GM12878 (cell line): ENCODE measurements at regions not wholly inside any gene's neighbourhood (a gene's known extent, or its start where the extent isn't known, plus 50 kb on each side); places are given as distances from the start of the nearest gene placed in this dataset.
A peak's percentile ranks its signal among the peaks of the same experiment; 100 is the strongest.

Source experiments
- BCLAF1 ChIP-seq: fragments of 450-650 bp; IDR thresholded peaks from 2 replicates; pipeline ENCODE4 v1.6.1; 2017; ENCODE audit warnings: antibody characterized with exemption, mild to moderate bottlenecking, moderate library complexity
- CHD4 ChIP-seq: fragments of 200-600 bp; sonication (generic); IDR thresholded peaks from 2 replicates; pipeline ENCODE4 v1.6.1; 2016; ENCODE audit warnings: mild to moderate bottlenecking
- EGR1 ChIP-seq, 2 experiments: IDR thresholded peaks; 1 replicate in 1 of 2; 2 replicates in 1 of 2; pipeline ENCODE4 v1.6.1; 2011 to 2012; ENCODE audit warnings: low read depth in 2 of 2, low read length in 2 of 2, borderline replicate concordance in 1 of 2, mild to moderate bottlenecking in 1 of 2, moderate library complexity in 1 of 2
- ELK1 ChIP-seq: IDR thresholded peaks from 2 replicates; pipeline ENCODE4 v1.6.1; 2012; ENCODE audit warnings: low read depth, low read length, improper control_type of control experiment
- EP300 ChIP-seq, 2 experiments: fragments of 150-350 bp in 1 of 2; IDR thresholded peaks; 2 replicates each; pipeline ENCODE4 v1.6.1; 2011 to 2012; ENCODE audit warnings: low read depth in 2 of 2, low read length in 2 of 2, borderline replicate concordance in 1 of 2, improper control_type of control experiment in 1 of 2, inconsistent platforms in 1 of 2; ENCODE audit not compliant: control insufficient read depth in 1 of 2
- HCFC1 ChIP-seq: fragments of 150-350 bp; IDR thresholded peaks from 2 replicates; pipeline ENCODE4 v1.6.1; 2014; ENCODE audit warnings: low read length
- JUNB ChIP-seq: IDR thresholded peaks from 2 replicates; pipeline ENCODE4 v1.6.1; 2016; ENCODE audit warnings: antibody characterized with exemption, mild to moderate bottlenecking
- MTA3 ChIP-seq: IDR thresholded peaks from 2 replicates; pipeline ENCODE4 v1.6.1; 2012; ENCODE audit warnings: low read length, inconsistent platforms, borderline replicate concordance
- NFIC ChIP-seq: IDR thresholded peaks from 2 replicates; pipeline ENCODE4 v1.6.1; 2012; ENCODE audit warnings: low read depth, mild to moderate bottlenecking, inconsistent platforms, low read length, moderate library complexity
- PML ChIP-seq: IDR thresholded peaks from 2 replicates; pipeline ENCODE4 v1.6.1; 2012; ENCODE audit warnings: low read length, inconsistent platforms
- RB1 ChIP-seq: fragments of 450-650 bp; formaldehyde crosslinking; IDR thresholded peaks from 2 replicates; pipeline ENCODE4 v1.6.1; 2017; ENCODE audit warnings: mild to moderate bottlenecking, borderline replicate concordance
- RFX5 ChIP-seq: IDR thresholded peaks from 2 replicates; pipeline ENCODE4 v1.6.1; 2011; ENCODE audit warnings: low read depth, low read length, improper control_type of control experiment
- SP1 ChIP-seq: IDR thresholded peaks from one replicate; pipeline ENCODE4 v1.6.1; 2011; ENCODE audit warnings: low read depth, low read length
- SPI1 ChIP-seq: IDR thresholded peaks from 2 replicates; pipeline ENCODE4 v1.6.1; 2011; ENCODE audit warnings: low read depth, mild to moderate bottlenecking, low read length, moderate library complexity, borderline replicate concordance; ENCODE audit not compliant: insufficient read depth
- SUPT20H ChIP-seq: IDR thresholded peaks from 2 replicates; pipeline ENCODE4 v1.6.1; 2011; ENCODE audit warnings: low read depth, mild to moderate bottlenecking, low read length, moderate library complexity, borderline replicate concordance; ENCODE audit not compliant: control insufficient read depth
- TAF1 ChIP-seq: IDR thresholded peaks from 2 replicates; pipeline ENCODE4 v1.6.1; 2011; ENCODE audit warnings: mild to moderate bottlenecking, low read depth, low read length, borderline replicate concordance
- ZNF217 ChIP-seq: fragments of 450-650 bp; IDR thresholded peaks from 2 replicates; pipeline ENCODE4 v1.6.1; 2017; ENCODE audit warnings: antibody characterized with exemption, mild to moderate bottlenecking
- ZNF622 ChIP-seq: fragments of 450-650 bp; IDR thresholded peaks from 2 replicates; pipeline ENCODE4 v1.6.1; 2017; ENCODE audit warnings: mild to moderate bottlenecking, inconsistent platforms
- TF ChIP-seq, protein P1 (sequence below): fragments of 150-350 bp; IDR thresholded peaks from 2 replicates; pipeline ENCODE4 v1.6.1; 2016; ENCODE audit warnings: low read depth, low read length
- TF ChIP-seq, protein P2 (sequence below): fragments of 450-650 bp; IDR thresholded peaks from 2 replicates; pipeline ENCODE4 v1.6.1; 2017; ENCODE audit warnings: low read depth, mild to moderate bottlenecking, moderate library complexity

GRCh38 chr9:36765468-36766341 lies 193.0 kb downstream of the MELK start (continued):
- TF ChIP-seq RB1: peak; percentile 32; the same call in 1 of the 2 replicates
- TF ChIP-seq SPI1: peak; percentile 73
- peak; percentile 16; the same call in 1 of the 2 replicates for TF ChIP-seq RFX5
- TF ChIP-seq BCLAF1: no peak
- peak; percentile 50; the same call in 1 of the 2 replicates for TF ChIP-seq HCFC1
- TF ChIP-seq JUNB: no peak
- TF ChIP-seq, protein P1, sequence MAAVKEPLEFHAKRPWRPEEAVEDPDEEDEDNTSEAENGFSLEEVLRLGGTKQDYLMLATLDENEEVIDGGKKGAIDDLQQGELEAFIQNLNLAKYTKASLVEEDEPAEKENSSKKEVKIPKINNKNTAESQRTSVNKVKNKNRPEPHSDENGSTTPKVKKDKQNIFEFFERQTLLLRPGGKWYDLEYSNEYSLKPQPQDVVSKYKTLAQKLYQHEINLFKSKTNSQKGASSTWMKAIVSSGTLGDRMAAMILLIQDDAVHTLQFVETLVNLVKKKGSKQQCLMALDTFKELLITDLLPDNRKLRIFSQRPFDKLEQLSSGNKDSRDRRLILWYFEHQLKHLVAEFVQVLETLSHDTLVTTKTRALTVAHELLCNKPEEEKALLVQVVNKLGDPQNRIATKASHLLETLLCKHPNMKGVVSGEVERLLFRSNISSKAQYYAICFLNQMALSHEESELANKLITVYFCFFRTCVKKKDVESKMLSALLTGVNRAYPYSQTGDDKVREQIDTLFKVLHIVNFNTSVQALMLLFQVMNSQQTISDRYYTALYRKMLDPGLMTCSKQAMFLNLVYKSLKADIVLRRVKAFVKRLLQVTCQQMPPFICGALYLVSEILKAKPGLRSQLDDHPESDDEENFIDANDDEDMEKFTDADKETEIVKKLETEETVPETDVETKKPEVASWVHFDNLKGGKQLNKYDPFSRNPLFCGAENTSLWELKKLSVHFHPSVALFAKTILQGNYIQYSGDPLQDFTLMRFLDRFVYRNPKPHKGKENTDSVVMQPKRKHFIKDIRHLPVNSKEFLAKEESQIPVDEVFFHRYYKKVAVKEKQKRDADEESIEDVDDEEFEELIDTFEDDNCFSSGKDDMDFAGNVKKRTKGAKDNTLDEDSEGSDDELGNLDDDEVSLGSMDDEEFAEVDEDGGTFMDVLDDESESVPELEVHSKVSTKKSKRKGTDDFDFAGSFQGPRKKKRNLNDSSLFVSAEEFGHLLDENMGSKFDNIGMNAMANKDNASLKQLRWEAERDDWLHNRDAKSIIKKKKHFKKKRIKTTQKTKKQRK: no peak
- TF ChIP-seq MTA3: no peak
- TF ChIP-seq ZNF622: no peak
- TF ChIP-seq TAF1: peak; percentile 56; the same call in 1 of the 2 replicates
- TF ChIP-seq ELK1: no peak
- TF ChIP-seq EP300 (IDR thresholded peaks at IDR 0.05; ENCODE audit: borderline replicate concordance in 1 of 2, control insufficient read depth in 1 of 2, low read depth in 2 of 2, low read length in 2 of 2): 0 out of 4 replicates have a peak, but pooled peaks of 1 of the 2 experiments have one; percentile 13
- TF ChIP-seq SUPT20H: no peak
- TF ChIP-seq CHD4: no peak
- no peak for TF ChIP-seq PML
- no peak for TF ChIP-seq NFIC
- TF ChIP-seq ZNF217: no peak
- peak; percentile 77 for TF ChIP-seq SP1
- TF ChIP-seq EGR1 (IDR thresholded peaks at IDR 0.05; ENCODE audit: borderline replicate concordance in 1 of 2, low read depth in 2 of 2, low read length in 2 of 2): peak in 1 of 2 experiments; percentile 69; a peak in 1 of 3 replicates
- TF ChIP-seq, protein P2, sequence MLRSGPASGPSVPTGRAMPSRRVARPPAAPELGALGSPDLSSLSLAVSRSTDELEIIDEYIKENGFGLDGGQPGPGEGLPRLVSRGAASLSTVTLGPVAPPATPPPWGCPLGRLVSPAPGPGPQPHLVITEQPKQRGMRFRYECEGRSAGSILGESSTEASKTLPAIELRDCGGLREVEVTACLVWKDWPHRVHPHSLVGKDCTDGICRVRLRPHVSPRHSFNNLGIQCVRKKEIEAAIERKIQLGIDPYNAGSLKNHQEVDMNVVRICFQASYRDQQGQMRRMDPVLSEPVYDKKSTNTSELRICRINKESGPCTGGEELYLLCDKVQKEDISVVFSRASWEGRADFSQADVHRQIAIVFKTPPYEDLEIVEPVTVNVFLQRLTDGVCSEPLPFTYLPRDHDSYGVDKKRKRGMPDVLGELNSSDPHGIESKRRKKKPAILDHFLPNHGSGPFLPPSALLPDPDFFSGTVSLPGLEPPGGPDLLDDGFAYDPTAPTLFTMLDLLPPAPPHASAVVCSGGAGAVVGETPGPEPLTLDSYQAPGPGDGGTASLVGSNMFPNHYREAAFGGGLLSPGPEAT: 0 out of 2 replicates have a peak, but pooled peaks have one; percentile 24
